ENCODE measurements at regions not wholly inside any gene's neighbourhood (a gene's known extent, or its start where the extent isn't known, plus 50 kb on each side); places are given as distances from the start of the nearest gene placed in this dataset.

DNA sequence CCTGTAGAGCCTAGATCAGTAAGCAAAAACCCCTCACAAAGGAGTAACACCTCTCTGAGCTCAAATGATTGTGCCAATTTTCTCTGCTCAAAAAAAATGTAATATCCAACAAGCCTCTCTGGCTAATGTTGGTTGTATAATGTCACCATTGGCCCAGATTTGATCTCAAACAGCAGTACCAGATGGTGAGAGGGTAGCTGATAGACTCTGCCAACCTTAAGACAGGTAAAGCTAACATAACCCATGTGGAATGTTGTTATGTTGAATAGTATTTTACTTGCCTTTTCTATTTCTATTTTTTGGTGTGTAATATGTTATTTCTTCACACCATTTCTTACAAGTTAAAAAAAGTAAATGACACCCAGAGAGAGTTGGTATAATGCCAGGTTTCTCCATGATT is 166.7 kb upstream of the GUCY1A2 start:
- no peak for ATAC-seq
- POLR2A ChIA-PET = no interaction called here

More for the DNA sequence above, 166.7 kb upstream of the GUCY1A2 start:
- Histone ChIP-seq H3K9me2 (ENCODE audit: insufficient read depth) (no peaks in the 10 kb centered on the region), H4K20me1 (ENCODE audit: insufficient read depth) (no peaks in the 10 kb centered on the region), H3K4me3 (replicated peaks in 1 of 2; ENCODE audit: low read depth in 1 of 2, low read length in 2 of 2) (no peak overlapping the region), H3K27ac (ENCODE audit: low read depth, low read length) (no peak overlapping the region), H3K79me2 (ENCODE audit: insufficient read depth, low read length) (no peaks in the 10 kb centered on the region), H3K36me3 (ENCODE audit: control insufficient read depth in 1 of 2, insufficient read depth in 2 of 2, low read length in 2 of 2) (no peaks in the 10 kb centered on the region), H3K9ac (ENCODE audit: low read length) (no peak overlapping the region), H3K4me2 (ENCODE audit: low read length) (no peak overlapping the region), H3K9me3 (ENCODE audit: control insufficient read depth in 1 of 2, insufficient read depth in 1 of 2, low read depth in 1 of 2, low read length in 2 of 2) (no peaks in the 10 kb centered on the region), H2AFZ (ENCODE audit: low read depth, low read length, poor library complexity, severe bottlenecking) (no peak overlapping the region), H3K4me1 (ENCODE audit: control insufficient read depth in 1 of 2, insufficient read depth in 2 of 2, low read length in 2 of 2) (no peaks in the 10 kb centered on the region), H3K27me3 (ENCODE audit: insufficient read depth, low read length) (no peaks in the 10 kb centered on the region)
- no TSS peak for BruUV-seq (replicated peaks)
- CTCF ChIA-PET = no interaction called here
- RAD21 ChIA-PET (ENCODE audit: low non-redundant PET in 1 of 2, low total read pairs in 2 of 2, uncharacterized antibody in 2 of 2, unreplicated experiment in 2 of 2) = no interaction called here
- no peak for TF ChIP-seq ELF1 (IDR thresholded peaks at IDR 0.05; ENCODE audit: borderline replicate concordance, low read depth)
- no peak for TF ChIP-seq POLR2AphosphoS5 (IDR thresholded peaks at IDR 0.05; ENCODE audit: low read depth, low read length)
- TF ChIP-seq CBX3 (IDR thresholded peaks at IDR 0.05; ENCODE audit: low read depth) = no peak
- TF ChIP-seq YY1 (IDR thresholded peaks at IDR 0.05; ENCODE audit: extremely low read depth, insufficient replicate concordance, low read depth, low read length) = no peak
- no peak for TF ChIP-seq CEBPB (IDR thresholded peaks at IDR 0.05; ENCODE audit: low read depth)
- TF ChIP-seq ZBTB33 (IDR thresholded peaks at IDR 0.05; ENCODE audit: extremely low read depth, insufficient replicate concordance, low read length) = no peak
- TF ChIP-seq EZH2 (IDR thresholded peaks at IDR 0.05) = no peak
- TF ChIP-seq RAD21 (IDR thresholded peaks at IDR 0.05; ENCODE audit: low read depth) = no peak
- TF ChIP-seq TCF7L2 (IDR thresholded peaks at IDR 0.05; ENCODE audit: borderline replicate concordance, extremely low read depth, insufficient read depth, insufficient read length) = no peak
- TF ChIP-seq, protein P1, sequence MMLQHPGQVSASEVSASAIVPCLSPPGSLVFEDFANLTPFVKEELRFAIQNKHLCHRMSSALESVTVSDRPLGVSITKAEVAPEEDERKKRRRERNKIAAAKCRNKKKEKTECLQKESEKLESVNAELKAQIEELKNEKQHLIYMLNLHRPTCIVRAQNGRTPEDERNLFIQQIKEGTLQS (IDR thresholded peaks at IDR 0.05) = no peak
- TF ChIP-seq EZH2phosphoT487 (IDR thresholded peaks at IDR 0.05; ENCODE audit: borderline replicate concordance) = no peak
- TF ChIP-seq JUND (IDR thresholded peaks at IDR 0.05) = no peak
- TF ChIP-seq, protein P2, sequence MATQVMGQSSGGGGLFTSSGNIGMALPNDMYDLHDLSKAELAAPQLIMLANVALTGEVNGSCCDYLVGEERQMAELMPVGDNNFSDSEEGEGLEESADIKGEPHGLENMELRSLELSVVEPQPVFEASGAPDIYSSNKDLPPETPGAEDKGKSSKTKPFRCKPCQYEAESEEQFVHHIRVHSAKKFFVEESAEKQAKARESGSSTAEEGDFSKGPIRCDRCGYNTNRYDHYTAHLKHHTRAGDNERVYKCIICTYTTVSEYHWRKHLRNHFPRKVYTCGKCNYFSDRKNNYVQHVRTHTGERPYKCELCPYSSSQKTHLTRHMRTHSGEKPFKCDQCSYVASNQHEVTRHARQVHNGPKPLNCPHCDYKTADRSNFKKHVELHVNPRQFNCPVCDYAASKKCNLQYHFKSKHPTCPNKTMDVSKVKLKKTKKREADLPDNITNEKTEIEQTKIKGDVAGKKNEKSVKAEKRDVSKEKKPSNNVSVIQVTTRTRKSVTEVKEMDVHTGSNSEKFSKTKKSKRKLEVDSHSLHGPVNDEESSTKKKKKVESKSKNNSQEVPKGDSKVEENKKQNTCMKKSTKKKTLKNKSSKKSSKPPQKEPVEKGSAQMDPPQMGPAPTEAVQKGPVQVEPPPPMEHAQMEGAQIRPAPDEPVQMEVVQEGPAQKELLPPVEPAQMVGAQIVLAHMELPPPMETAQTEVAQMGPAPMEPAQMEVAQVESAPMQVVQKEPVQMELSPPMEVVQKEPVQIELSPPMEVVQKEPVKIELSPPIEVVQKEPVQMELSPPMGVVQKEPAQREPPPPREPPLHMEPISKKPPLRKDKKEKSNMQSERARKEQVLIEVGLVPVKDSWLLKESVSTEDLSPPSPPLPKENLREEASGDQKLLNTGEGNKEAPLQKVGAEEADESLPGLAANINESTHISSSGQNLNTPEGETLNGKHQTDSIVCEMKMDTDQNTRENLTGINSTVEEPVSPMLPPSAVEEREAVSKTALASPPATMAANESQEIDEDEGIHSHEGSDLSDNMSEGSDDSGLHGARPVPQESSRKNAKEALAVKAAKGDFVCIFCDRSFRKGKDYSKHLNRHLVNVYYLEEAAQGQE (IDR thresholded peaks at IDR 0.05; ENCODE audit: low read depth) = no peak
- intact Hi-C loops (cut with micrococcal nuclease) = no loop called here
- no peak for DNase-seq (ENCODE audit: low read depth, low spot score)
